ENCODE measurements at regions not wholly inside any gene's neighbourhood (a gene's known extent, or its start where the extent isn't known, plus 50 kb on each side); places are given as distances from the start of the nearest gene placed in this dataset.

GRCh38 chr5:6202149-6202967 is 176.0 kb downstream of the MED10 start:
- TF ChIP-seq POLR2A (IDR thresholded peaks at IDR 0.05), result no peak
- no peak for TF ChIP-seq CTCF (IDR thresholded peaks at IDR 0.05)

All from Peyer's patch (tissue), 4 donors.